ENCODE measurements at regions not wholly inside any gene's neighbourhood (a gene's known extent, or its start where the extent isn't known, plus 50 kb on each side); places are given as distances from the start of the nearest gene placed in this dataset.

- DNase-seq, result no peak
Observed at GRCh38 chr10:105969884-105970377, 1194.6 kb downstream of the SORCS1 start.

- no peak for DNase-seq
Observed at GRCh38 chr10:105968666-105969065, 1195.8 kb downstream of the SORCS1 start.

- no peak for DNase-seq
Observed at GRCh38 chr10:105967256-105967655, 1197.2 kb downstream of the SORCS1 start.

DNA sequence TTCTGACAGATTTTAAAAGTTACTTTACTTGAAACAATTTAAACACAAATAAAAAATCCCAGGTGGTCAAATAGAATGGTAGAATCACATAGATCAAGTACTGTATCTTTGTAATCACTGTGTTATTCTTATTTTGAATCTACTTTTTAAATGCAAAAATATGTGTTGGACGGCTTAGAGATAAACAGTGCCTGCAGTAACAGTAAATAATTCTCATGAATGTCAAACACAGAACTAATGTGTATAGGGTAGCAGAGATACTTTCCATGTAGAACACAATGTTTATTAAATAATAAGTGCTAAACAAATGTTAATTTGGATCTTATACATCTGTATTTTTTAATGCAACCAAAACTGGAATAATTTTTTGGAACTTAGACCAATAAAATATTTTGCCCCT, 1199.4 kb downstream of the SORCS1 start:
- DNase-seq, result no peak

DNA sequence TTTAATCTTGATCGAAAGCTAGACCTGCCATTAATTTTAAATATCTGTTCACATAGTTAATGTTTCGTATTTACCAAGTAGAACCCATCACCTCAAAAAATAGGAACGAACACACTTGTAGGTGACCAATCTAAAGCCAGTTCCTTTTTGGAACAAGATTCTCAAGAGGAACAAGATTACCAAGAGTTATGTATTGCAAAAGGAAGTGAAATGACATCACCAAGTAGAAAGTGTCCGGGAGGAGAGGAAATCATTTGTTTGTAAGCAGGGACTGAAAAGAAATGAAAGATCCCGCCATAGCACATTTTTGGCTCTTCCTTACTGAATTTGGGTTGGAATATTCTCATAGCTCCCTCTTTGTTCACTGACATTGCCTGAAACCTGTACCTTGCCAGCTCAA, 1200.5 kb downstream of the SORCS1 start:
- DNase-seq, result no peak

- no peak for DNase-seq
Observed at GRCh38 chr10:105963334-105963884, 1201.1 kb downstream of the SORCS1 start.

- no peak for DNase-seq
Observed at GRCh38 chr10:105956550-105956949, 1208.0 kb downstream of the SORCS1 start.

GRCh38 chr10:105953861-105954260, 1210.6 kb downstream of the SORCS1 start:
- no peak for DNase-seq

- DNase-seq, result no peak
Observed at GRCh38 chr10:105953056-105953455, 1211.5 kb downstream of the SORCS1 start.

- peak; percentile 8 for DNase-seq
Observed at GRCh38 chr10:105952153-105952552, 1212.4 kb downstream of the SORCS1 start.

DNA sequence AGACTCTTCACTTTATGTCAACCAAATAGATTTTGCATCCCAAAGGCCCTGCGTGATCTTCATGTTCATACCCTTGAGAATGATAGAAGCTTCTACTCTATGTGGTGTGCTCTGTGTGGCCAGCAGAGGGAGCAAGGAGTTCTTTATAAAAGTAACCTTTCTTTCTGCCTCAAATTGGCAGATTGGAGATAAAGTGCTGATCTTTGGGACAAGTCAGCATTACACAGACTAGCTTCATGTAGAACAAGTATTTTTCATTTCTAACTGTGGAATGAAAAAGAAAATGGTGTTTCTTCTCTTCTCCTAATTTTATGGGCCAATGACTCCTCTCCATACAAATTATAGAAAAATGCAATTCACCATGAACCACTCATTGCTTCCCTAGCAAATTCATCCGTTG, 1214.1 kb downstream of the SORCS1 start:
- DNase-seq, result peak; percentile 57

GRCh38 chr10:105949721-105950120, 1214.8 kb downstream of the SORCS1 start:
- no peak for DNase-seq

DNA sequence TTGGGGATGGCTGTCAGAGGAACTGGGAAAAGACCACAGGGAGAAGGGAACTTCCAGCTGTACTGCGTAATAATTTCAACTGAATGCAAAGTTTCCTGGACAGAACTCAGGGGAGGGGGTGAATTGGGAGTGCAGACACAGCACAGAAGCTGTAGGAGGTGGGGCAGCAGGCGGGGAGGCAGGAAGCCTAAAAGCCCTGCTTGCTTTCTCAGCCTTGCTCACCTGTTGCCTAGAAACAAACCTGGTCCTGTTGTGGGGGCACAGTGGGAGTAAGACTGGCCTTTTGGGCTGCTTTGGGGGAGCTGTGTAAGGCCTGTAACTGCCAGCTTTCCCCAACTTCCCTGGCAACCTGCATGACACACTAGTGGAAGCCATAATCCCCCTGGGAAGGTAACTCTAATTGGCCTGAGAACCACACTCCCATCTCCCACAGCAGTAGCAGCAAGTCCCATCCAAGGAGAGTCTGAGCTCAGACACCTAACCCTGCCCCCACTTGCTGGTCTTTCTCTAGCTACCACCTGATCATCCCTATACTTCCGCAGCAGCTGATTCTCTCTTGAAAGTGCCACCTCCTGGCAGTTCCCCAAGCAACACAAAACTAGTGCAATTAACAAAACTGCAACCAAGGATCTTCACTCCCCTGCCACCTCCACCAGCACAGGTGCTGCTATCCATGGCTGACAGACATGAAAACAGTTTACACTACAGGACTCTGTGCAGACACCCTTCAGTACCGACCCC, 1239.3 kb downstream of the SORCS1 start:
- no peak for DNase-seq

DNA sequence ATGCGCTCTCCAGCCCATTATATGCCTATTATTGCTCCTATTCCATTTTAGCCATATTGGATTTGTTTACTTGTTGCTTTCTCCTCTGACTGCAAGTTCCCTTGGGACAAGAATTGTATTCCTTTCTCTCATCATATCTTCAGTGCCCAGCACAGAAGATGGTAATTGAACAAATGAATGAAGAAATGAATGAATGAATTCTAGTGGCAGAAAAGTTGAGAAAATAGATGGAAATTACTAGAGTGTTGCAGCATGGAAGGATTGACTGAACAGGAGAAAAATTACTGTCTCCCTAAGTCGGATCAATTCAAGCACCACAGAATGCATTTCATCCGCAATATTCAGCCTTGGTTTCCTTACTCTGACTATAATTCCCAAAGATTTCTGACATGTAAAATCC, 1243.2 kb downstream of the SORCS1 start:
- DNase-seq, result no peak

- DNase-seq, result no peak
Observed at GRCh38 chr10:105914432-105914831, 1250.1 kb downstream of the SORCS1 start.

DNA sequence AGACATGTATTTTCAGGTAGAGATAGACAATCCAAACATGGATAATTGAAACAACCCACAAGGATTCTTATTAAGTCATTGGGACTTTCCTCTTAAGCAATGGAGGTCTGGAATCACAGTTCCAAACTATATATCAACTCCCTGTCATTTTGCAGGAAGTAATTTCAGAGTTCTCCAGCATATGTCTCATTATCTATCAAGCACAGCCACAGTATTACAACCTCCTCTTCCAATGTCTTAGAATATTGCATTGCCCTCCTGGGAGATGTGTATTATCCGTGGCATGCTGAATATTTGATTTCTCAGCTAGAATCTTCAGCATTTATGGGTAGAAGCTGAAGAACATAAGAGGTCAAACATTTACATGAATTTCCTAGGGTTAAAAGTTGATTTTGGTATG, 1255.8 kb downstream of the SORCS1 start:
- no peak for DNase-seq

GRCh38 chr10:105885495-105885894, 1244.4 kb downstream of the SORCS3 start:
- no peak for DNase-seq

GRCh38 chr10:105879401-105879800, 1238.3 kb downstream of the SORCS3 start:
- DNase-seq, result no peak

- DNase-seq, result no peak
Observed at GRCh38 chr10:105875050-105875449, 1234.0 kb downstream of the SORCS3 start.

GRCh38 chr10:105872665-105873064, 1231.6 kb downstream of the SORCS3 start:
- DNase-seq, result no peak

GRCh38 chr10:105868935-105869334, 1227.8 kb downstream of the SORCS3 start:
- DNase-seq, result no peak

- DNase-seq, result no peak
Observed at GRCh38 chr10:105864854-105865253, 1223.8 kb downstream of the SORCS3 start.

GRCh38 chr10:105857268-105858264, 1216.5 kb downstream of the SORCS3 start:
- DNase-seq, result no peak

All from EL (cell line).